Limb (tissue), 2 donors: ENCODE measurements at regions not wholly inside any gene's neighbourhood (a gene's known extent, or its start where the extent isn't known, plus 50 kb on each side); places are given as distances from the start of the nearest gene placed in this dataset.

ENCODE experiments used
- DNase-seq, 2 donors: peaks; one replicate each; pipeline ENCODE4 v3.0.0-alpha.2; 2016; ENCODE audit errors: extremely low spot score in 2 of 2

DNA sequence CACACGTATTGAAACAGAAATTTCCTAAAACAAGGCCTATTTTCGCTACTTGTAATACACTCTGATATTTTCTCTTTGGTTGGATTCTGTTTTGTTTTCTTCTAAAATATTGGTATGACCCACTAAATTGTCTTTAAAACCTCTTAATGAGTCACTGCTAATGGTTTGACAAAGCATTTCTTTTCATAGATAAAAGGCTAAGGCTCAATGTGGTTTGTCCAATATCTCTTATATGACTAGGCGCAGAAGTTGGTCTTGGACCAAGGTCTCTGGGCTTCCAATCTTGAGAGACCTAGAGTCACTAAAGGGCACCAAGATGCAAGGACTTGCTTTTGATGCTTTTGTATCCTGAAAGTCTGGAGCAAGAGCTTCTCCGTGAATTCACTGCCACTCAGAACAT is 498.2 kb upstream of the TCF4 start:
- no peak for DNase-seq

GRCh38 chr18:56085551-56085950 is 497.6 kb upstream of the TCF4 start:
- no peak for DNase-seq

- DNase-seq, result peak in 1 of 2 donors; percentile 34
These were observed 495.7 kb upstream of the TCF4 start for GRCh38 chr18:56083523-56084287.

- peak; percentile 80 to 90 for DNase-seq
These were observed 495.1 kb upstream of the TCF4 start for GRCh38 chr18:56083097-56083521.

GRCh38 chr18:56076723-56077122 is 488.7 kb upstream of the TCF4 start:
- DNase-seq, result no peak

- DNase-seq, result no peak
These were observed 480.7 kb upstream of the TCF4 start for GRCh38 chr18:56068701-56069100.

GRCh38 chr18:56067969-56068671 is 480.1 kb upstream of the TCF4 start:
- peak; percentile 66 to 78 for DNase-seq

- DNase-seq, result peak in 1 of 2 donors; percentile 48
These were observed 479.4 kb upstream of the TCF4 start for GRCh38 chr18:56067214-56067894.

- DNase-seq, result no peak
These were observed 478.7 kb upstream of the TCF4 start for GRCh38 chr18:56066524-56067213.

DNA sequence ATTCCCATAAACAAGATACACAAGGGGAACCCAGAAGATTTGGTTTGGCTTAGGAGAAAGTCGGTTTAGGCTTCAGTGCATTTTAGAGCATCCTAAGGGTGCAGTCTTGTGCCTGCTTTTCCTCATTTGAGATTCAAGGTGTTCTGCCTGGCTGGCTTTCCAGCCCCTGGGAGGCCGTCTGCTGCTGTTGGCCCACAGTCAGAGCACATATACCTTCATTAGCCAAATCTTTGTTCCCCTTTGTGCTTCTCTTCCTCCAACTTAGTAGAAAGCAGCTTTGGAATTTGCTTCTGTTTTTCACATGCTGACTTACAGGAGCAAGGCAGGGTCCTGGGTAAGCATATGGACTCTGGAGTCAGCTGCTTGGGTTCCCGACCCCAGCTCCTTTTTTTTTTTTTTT is 477.1 kb upstream of the TCF4 start:
- peak in 1 of 2 donors; percentile 37 for DNase-seq

DNA sequence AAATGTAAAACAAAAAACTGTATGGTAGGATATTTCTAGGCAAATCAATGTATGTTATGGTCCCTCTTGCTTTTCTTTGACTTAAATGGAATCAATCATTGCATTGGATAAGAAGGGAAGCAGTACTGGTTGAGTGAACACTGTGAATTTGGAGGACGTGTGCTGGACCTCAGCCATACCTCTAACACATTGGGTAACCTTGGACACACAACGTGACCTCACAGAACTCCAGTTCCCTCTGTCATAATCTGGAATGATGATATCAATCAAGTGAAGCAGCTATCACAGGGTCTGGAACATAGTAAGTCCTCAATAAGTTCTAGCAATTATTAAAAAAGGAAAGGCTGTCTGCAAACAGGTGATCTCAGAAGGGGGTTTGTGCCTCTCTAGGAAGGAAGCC is 474.9 kb upstream of the TCF4 start:
- no peak for DNase-seq

DNA sequence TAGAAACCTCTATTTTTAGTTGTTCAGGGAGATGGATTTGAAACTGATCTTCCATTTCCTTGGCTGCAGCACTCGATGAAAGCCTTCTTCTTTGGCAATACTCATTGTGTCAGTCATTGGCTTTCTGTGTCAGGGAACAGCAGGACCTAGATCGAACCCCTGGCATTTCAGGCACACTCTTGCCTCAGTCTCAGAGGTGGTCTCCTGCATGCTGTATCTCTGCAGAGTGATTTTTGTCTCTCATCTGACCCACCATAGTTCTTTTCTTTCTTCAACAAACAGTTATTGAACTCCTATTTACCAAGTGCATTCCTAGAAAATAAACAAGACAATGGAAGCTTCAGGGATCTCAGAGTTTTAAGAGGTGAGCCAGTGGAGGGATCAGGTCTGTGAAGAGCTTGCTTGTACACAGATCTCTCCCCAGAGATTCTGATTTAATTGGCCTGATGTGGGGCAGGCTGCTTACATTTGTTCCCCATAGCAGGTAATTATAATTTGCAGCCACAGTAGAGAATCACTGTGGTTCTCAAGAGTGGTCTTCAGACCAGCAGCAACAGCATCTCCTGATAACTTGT is 473.1 kb upstream of the TCF4 start:
- no peak for DNase-seq

DNA sequence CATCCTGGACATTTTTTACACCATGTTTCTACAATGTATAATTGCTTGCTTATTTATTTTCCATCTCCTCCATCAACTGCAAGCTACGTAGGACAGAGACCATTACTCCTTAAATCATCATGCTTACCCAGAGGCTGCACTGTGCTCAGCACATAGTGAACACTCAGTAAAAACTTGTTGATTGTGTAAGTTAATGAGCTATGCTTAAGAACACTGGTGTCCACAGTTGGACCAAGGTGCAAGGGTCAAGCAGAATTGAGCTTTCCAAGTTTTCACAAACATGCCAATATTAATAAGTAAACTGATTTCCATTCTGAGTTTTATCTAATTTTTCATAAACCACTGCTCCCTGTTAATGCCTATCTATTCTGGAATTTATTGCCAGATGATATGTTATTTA is 464.2 kb upstream of the TCF4 start:
- no peak for DNase-seq

GRCh38 chr18:56044239-56044638 is 456.2 kb upstream of the TCF4 start:
- no peak for DNase-seq

- peak in 1 of 2 donors; percentile 57 for DNase-seq
These were observed 455.7 kb upstream of the TCF4 start for GRCh38 chr18:56043641-56044061.

- no peak for DNase-seq
These were observed 455.0 kb upstream of the TCF4 start for GRCh38 chr18:56042915-56043536.

- no peak for DNase-seq
These were observed 450.4 kb upstream of the TCF4 start for GRCh38 chr18:56038171-56039030.

DNA sequence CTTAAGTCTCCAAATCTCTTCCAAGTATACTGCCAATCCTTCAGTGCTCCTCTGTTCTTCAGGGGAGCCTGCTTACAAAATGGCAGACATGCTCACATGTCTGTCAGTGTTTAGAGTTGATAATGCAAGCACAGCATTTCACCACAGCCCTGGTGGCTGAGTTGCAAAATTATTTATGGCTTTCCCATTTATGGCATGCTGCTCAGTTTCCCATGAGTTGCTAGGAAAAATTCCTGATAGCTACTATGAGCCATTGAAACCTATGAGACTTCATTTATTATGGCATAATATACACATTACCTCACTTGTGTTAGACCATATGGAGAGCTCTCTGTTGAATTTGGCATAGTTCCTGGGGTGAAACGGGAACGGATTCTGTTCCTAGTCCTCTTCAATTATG is 448.7 kb upstream of the TCF4 start:
- DNase-seq, result no peak

DNA sequence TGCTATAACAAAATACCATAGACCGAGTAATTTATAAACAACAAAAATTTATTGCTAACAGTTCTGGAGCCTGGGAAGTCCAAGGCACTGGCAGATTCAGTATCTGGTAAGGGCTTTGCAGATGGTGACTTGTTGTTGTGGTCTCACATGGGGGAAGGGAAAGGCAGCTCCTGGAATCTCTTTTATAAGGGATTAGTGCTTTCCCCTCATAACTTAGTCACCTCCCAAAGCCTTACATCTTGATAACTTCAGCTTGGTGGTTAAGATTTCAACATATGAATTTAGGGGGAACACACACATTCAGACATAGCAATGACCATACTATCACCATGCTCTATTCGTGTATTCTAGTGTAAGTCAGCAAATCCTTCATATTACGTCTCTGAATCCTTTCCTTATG is 447.6 kb upstream of the TCF4 start:
- no peak for DNase-seq

GRCh38 chr18:56034949-56035348 is 447.0 kb upstream of the TCF4 start:
- no peak for DNase-seq
